Esophagus muscularis mucosa (tissue), 4 donors: ENCODE measurements at regions not wholly inside any gene's neighbourhood (a gene's known extent, or its start where the extent isn't known, plus 50 kb on each side); places are given as distances from the start of the nearest gene placed in this dataset.

Source experiments
- CTCF ChIP-seq, 3 experiments: fragments of 200-600 bp in 2 of 3; fragments of 450-650 bp in 1 of 3; sonication (generic) in 2 of 3; IDR thresholded peaks; one replicate each; pipeline ENCODE4 v1.5.1; 2017 to 2019; ENCODE audit warnings: antibody characterized with exemption in 3 of 3, mild to moderate bottlenecking in 2 of 3, moderate library complexity in 1 of 3
- EP300 ChIP-seq: sonication (generic); formaldehyde crosslinking; IDR thresholded peaks from one replicate; pipeline ENCODE4 v1.6.1; 2017; ENCODE audit warnings: antibody characterized with exemption
- POLR2A ChIP-seq: fragments of 450-650 bp; IDR thresholded peaks from one replicate; pipeline ENCODE4 v1.6.1; 2017; ENCODE audit warnings: antibody characterized with exemption, moderate library complexity, mild to moderate bottlenecking, low read depth
- POLR2AphosphoS5 ChIP-seq, 2 donors: sonication (generic); formaldehyde crosslinking; IDR thresholded peaks; one replicate each; pipeline ENCODE4 v1.6.1; 2017; ENCODE audit warnings: antibody characterized with exemption in 2 of 2

DNA sequence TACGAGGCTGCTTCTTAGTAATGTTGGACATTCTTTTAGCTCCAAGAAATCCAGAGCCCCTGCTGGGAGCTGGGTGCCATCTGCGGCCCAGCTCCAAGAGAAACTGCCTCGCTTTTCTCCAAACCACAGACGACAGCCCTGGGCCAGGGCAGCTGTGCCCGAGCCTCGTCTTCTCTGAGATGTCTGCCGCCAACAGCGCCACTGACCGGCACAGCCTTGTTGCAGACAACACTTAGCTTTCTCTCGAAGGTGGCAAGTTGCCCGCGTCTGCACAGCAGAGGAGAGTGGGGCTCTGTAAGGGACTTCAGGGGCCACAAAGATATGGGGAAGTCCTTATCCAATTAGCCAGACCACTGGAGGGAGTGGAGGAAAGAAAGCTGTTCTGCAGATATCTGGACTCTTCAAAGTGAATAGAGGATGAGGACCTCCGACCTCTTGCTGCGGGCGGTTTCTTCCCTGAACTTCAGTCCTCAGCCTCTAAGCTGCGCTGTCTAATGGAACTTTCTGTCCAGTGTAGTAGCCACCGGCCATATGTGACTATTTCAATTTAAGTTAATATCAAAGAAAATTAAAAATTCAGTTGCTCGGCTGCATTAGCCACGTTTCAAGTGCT lies 63.9 kb upstream of the DISP3 start:
- no peak for TF ChIP-seq POLR2AphosphoS5 (IDR thresholded peaks at IDR 0.05)
- no peak for TF ChIP-seq CTCF (IDR thresholded peaks at IDR 0.05)
- no peak for TF ChIP-seq POLR2A
- no peak for TF ChIP-seq EP300
